H1 (cell line): ENCODE measurements at regions not wholly inside any gene's neighbourhood (a gene's known extent, or its start where the extent isn't known, plus 50 kb on each side); places are given as distances from the start of the nearest gene placed in this dataset.
A peak's percentile ranks its signal among the peaks of the same experiment; 100 is the strongest.

Experiments
- CTCF ChIA-PET: fragments of 300-600 bp; sonication (Branson Sonifier 250); formaldehyde crosslinking; loops from one replicate; lab custom pipeline; 2021; ENCODE audit not compliant: partially characterized antibody; lab: Charles Lee
- POLR2A ChIA-PET: fragments of 300-600 bp; sonication (Branson Sonifier 250); formaldehyde crosslinking; loops from one replicate; lab custom pipeline; 2021; ENCODE audit warnings: inconsistent platforms; ENCODE audit not compliant: partially characterized antibody; lab: Charles Lee
- DNase-seq, 2 experiments: peaks; one replicate each; pipeline versions ENCODE4 v3.0.0 to v3.0.0-alpha.2; 2010 to 2022; ENCODE audit warnings: low spot score in 2 of 2, low read depth in 1 of 2, mixed read lengths in 1 of 2
- FAIRE-seq: peaks from 2 replicates; lab custom pipeline; 2011; peaks lifted over from hg19 to GRCh38; lab: Jason Lieb, UNC
- H2AFZ ChIP-seq: 2 replicates; pipeline ENCODE4 v1.8.1; 2012; ENCODE audit warnings: low read length, inconsistent platforms
- H2AK5ac ChIP-seq: 2 replicates; pipeline ENCODE4 v1.6.1; 2013; ENCODE audit warnings: low read depth, low read length
- H2BK120ac ChIP-seq: replicated peaks from 2 replicates; pipeline ENCODE3; 2013; ENCODE audit warnings: low read depth, low read length, inconsistent platforms
- H2BK12ac ChIP-seq: 2 replicates; pipeline ENCODE4 v1.6.1; 2013; ENCODE audit warnings: low read depth, low read length
- H2BK15ac ChIP-seq: 2 replicates; pipeline ENCODE4 v1.6.1; 2013; ENCODE audit warnings: low read length
- H2BK20ac ChIP-seq: 2 replicates; pipeline ENCODE4 v1.6.1; 2013; ENCODE audit warnings: low read length
- H2BK5ac ChIP-seq: 2 replicates; pipeline ENCODE4 v1.6.1; 2013; ENCODE audit warnings: low read depth, low read length
- H3K14ac ChIP-seq: 2 replicates; pipeline ENCODE4 v1.6.1; 2013; ENCODE audit warnings: inconsistent platforms; ENCODE audit not compliant: insufficient read length
- H3K18ac ChIP-seq: 2 replicates; pipeline ENCODE4 v1.6.1; 2013; ENCODE audit warnings: low read length; ENCODE audit errors: extremely low read depth
- H3K23ac ChIP-seq: 2 replicates; pipeline ENCODE4 v1.6.1; 2013; ENCODE audit warnings: inconsistent platforms; ENCODE audit not compliant: insufficient read length
- H3K23me2 ChIP-seq: 2 replicates; pipeline ENCODE4 v1.6.1; 2013; ENCODE audit warnings: low read depth, low read length
- H3K27ac ChIP-seq: 2 replicates; pipeline ENCODE4 v1.6.1; 2011; ENCODE audit warnings: low read depth, low read length, inconsistent platforms
- H3K27me3 ChIP-seq, 4 experiments: replicated peaks in 1 of 4; 1 replicate in 1 of 4; 2 replicates in 3 of 4; pipeline versions ENCODE4 v1.6.1 to v1.8.1; 2011 to 2013; ENCODE audit warnings: low read length in 3 of 4, mild to moderate bottlenecking in 3 of 4, inconsistent platforms in 2 of 4, mixed read lengths in 2 of 4, moderate library complexity in 1 of 4; ENCODE audit not compliant: control insufficient read depth in 3 of 4, insufficient read depth in 3 of 4; ENCODE audit errors: extremely low read depth in 1 of 4
- H3K36me3 ChIP-seq, 4 experiments: 2 replicates each; pipeline versions ENCODE4 v1.6.1 to v1.8.1; 2011 to 2013; ENCODE audit warnings: mild to moderate bottlenecking in 4 of 4, low read length in 3 of 4, moderate library complexity in 2 of 4, control low read depth in 1 of 4, inconsistent platforms in 1 of 4; ENCODE audit not compliant: insufficient read depth in 4 of 4, control insufficient read depth in 2 of 4
- H3K4ac ChIP-seq: replicated peaks from 2 replicates; pipeline ENCODE3; 2013; ENCODE audit warnings: low read length, low read depth, mixed read lengths, inconsistent platforms; ENCODE audit not compliant: insufficient read length
- H3K4me1 ChIP-seq, 4 experiments: replicated peaks in 1 of 4; 1 replicate in 1 of 4; 2 replicates in 3 of 4; pipeline versions ENCODE4 v1.6.1 to v1.8.1; 2011 to 2013; ENCODE audit warnings: low read length in 3 of 4, inconsistent platforms in 2 of 4, mixed read lengths in 1 of 4; ENCODE audit not compliant: insufficient read depth in 4 of 4, control insufficient read depth in 3 of 4
- H3K4me2 ChIP-seq, 2 experiments: 2 replicates each; pipeline versions ENCODE4 v1.6.1 to v1.8.1; 2011 to 2013; ENCODE audit warnings: low read depth in 2 of 2, low read length in 2 of 2, control low read depth in 1 of 2, inconsistent platforms in 1 of 2, mild to moderate bottlenecking in 1 of 2; ENCODE audit not compliant: insufficient read depth in 1 of 2
- H3K4me3 ChIP-seq, 4 experiments: fragments of 200-600, 300-600 bp in 1 of 4; sonication (generic), shearing (Covaris generic), sonication (Bioruptor Twin) in 1 of 4; 2 replicates each; pipeline versions ENCODE4 v1.5.1 to v1.8.1; 2011 to 2016; ENCODE audit warnings: low read length in 4 of 4, low read depth in 3 of 4, control low read depth in 2 of 4, inconsistent platforms in 2 of 4, mild to moderate bottlenecking in 2 of 4, mixed read lengths in 1 of 4, moderate library complexity in 1 of 4; ENCODE audit not compliant: insufficient read depth in 2 of 4; ENCODE audit errors: extremely low read depth in 1 of 4
- H3K56ac ChIP-seq: replicated peaks from 2 replicates; pipeline ENCODE3; 2013; ENCODE audit warnings: low read depth, mild to moderate bottlenecking, mixed read lengths, low read length, inconsistent platforms; ENCODE audit not compliant: insufficient read length
- H3K79me1 ChIP-seq: 2 replicates; pipeline ENCODE4 v1.6.1; 2013; ENCODE audit warnings: low read depth, low read length, control low read depth
- H3K79me2 ChIP-seq, 2 experiments: 2 replicates each; pipeline versions ENCODE4 v1.6.1 to v1.8.1; 2012 to 2013; ENCODE audit warnings: low read length in 2 of 2, mild to moderate bottlenecking in 2 of 2, inconsistent platforms in 1 of 2; ENCODE audit not compliant: insufficient read depth in 2 of 2, control insufficient read depth in 1 of 2
- H3K9ac ChIP-seq, 4 experiments: replicated peaks in 1 of 4; 1 replicate in 1 of 4; 2 replicates in 3 of 4; pipeline versions ENCODE4 v1.6.1 to v1.8.1; 2011 to 2013; ENCODE audit warnings: low read depth in 3 of 4, low read length in 3 of 4, control low read depth in 2 of 4, mild to moderate bottlenecking in 2 of 4, moderate library complexity in 2 of 4, inconsistent platforms in 1 of 4; ENCODE audit errors: extremely low read depth in 1 of 4
- H3K9me3 ChIP-seq, 2 experiments: 2 replicates each; pipeline versions ENCODE4 v1.6.1 to v1.8.1; 2012 to 2013; ENCODE audit warnings: mild to moderate bottlenecking in 2 of 2, moderate library complexity in 2 of 2, control low read depth in 1 of 2, inconsistent platforms in 1 of 2, low read depth in 1 of 2, low read length in 1 of 2, mixed read lengths in 1 of 2; ENCODE audit not compliant: insufficient read depth in 2 of 2
- H4K20me1 ChIP-seq, 2 experiments: replicated peaks in 1 of 2; 2 replicates each; pipeline versions ENCODE3 to v1.8.1; 2011 to 2013; ENCODE audit warnings: inconsistent platforms in 2 of 2, low read length in 2 of 2, mild to moderate bottlenecking in 1 of 2; ENCODE audit not compliant: insufficient read depth in 2 of 2, control insufficient read depth in 1 of 2
- H4K5ac ChIP-seq: 2 replicates; pipeline ENCODE4 v1.6.1; 2013; ENCODE audit warnings: low read length, low read depth, mixed read lengths, inconsistent platforms; ENCODE audit not compliant: insufficient read length
- H4K8ac ChIP-seq: 2 replicates; pipeline ENCODE4 v1.8.0; 2013; ENCODE audit warnings: mild to moderate bottlenecking, moderate library complexity, low read length, inconsistent platforms; ENCODE audit not compliant: insufficient read depth; ENCODE audit errors: extremely low read depth
- H4K91ac ChIP-seq: replicated peaks from 2 replicates; pipeline ENCODE3; 2013; ENCODE audit warnings: low read length, mixed read lengths, inconsistent platforms; ENCODE audit not compliant: insufficient read length
- CBX5 ChIP-seq: fragments of 300-800, 300-1000 bp; sonication (generic); IDR thresholded peaks from 2 replicates; pipeline ENCODE4 v1.7.1; 2016; ENCODE audit warnings: antibody characterized with exemption, low read length, low read depth
- CHD2 ChIP-seq: IDR thresholded peaks from 2 replicates; pipeline ENCODE4 v1.6.1; 2012; ENCODE audit warnings: low read length, improper control_type of control experiment
- GABPA ChIP-seq: IDR thresholded peaks from 2 replicates; pipeline ENCODE4 v1.6.1; 2011; ENCODE audit warnings: mild to moderate bottlenecking, low read length, moderate library complexity, borderline replicate concordance; ENCODE audit not compliant: insufficient read depth
- RAD21 ChIP-seq, 2 experiments: IDR thresholded peaks in 1 of 2; conservative IDR thresholded peaks in 1 of 2; 2 replicates each; pipeline ENCODE4 v1.6.1; 2011; ENCODE audit warnings: low read depth in 2 of 2, low read length in 2 of 2, improper control_type of control experiment in 1 of 2, inconsistent platforms in 1 of 2, mild to moderate bottlenecking in 1 of 2, moderate library complexity in 1 of 2
- TAF7 ChIP-seq: optimal IDR thresholded peaks from 2 replicates; pipeline ENCODE3; 2011; ENCODE audit warnings: low read depth, mild to moderate bottlenecking, inconsistent platforms, low read length, moderate library complexity, borderline replicate concordance
- WGBS, 2 experiments: shearing (Covaris generic) in 1 of 2; methylation state at CpG; one replicate each; pipeline versions ENCODE4 v1.1.6 to v1.1.7; 2013 to 2015; ENCODE audit warnings: low lambda C conversion rate in 2 of 2, mixed read lengths in 2 of 2, inconsistent platforms in 1 of 2, low coverage in 1 of 2, missing lambda C conversion rate in 1 of 2; ENCODE audit not compliant: insufficient replicate concordance in 2 of 2, insufficient coverage in 1 of 2, insufficient read length in 1 of 2; ENCODE audit errors: extremely low coverage in 1 of 2, missing lambda C conversion rate in 1 of 2; 5-methylcytosine and 5-hydroxymethylcytosine counted together
- TF ChIP-seq, protein P1 (sequence below): IDR thresholded peaks from 2 replicates; pipeline ENCODE4 v1.6.1; 2012; ENCODE audit warnings: low read length, inconsistent platforms
- TF ChIP-seq, protein P2 (sequence below): IDR thresholded peaks from 2 replicates; pipeline ENCODE4 v1.6.1; 2011; ENCODE audit warnings: low read depth, mild to moderate bottlenecking, low read length; ENCODE audit not compliant: insufficient read depth
- TF ChIP-seq, protein P3 (sequence below): IDR thresholded peaks from 2 replicates; pipeline ENCODE4 v1.6.1; 2012; ENCODE audit warnings: inconsistent platforms

DNA sequence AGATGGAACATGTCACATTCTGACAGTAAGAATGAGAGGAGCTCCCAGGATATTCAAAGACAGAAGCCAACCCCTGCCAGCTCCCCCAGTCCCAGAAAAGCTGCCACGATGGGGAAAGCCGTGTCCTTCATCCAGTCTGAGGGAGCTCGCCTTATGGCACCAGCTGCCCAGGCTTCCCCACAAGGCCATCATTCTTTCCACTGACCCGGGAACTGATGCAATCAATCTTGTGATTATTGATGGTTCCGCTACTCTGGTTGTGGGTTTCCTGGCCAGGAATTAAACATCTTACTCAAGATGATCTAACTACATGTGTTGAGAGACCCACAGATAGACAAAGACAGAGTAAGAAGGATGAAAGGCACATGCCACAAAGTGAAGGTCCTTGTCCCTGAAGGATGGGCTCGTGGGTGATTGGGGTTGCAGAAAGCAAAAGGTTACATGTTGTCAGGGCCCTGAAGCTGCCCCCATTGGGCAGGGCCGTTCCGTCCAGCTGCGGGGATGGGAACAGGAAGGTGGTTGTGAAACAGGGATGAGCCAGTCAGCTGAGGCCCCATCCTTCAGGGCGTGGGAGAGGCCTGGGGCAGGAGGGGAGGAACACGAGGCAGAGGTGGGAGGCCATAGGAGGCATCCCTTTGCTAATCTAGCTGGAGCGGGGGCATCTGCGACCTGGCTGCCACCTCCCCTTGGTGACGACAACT, 127.6 kb downstream of the OAT start:
- Histone ChIP-seq H2BK20ac (peak overlapping the region; percentile 7; the same call in 1 of the 2 replicates), H3K4me1 (no peaks in the 10 kb centered on the region; a peak in 1 of 7 replicates), H3K4me2 (no peak overlapping the region), H4K20me1 (no peaks in the 10 kb centered on the region), H3K18ac (no peak overlapping the region), H2BK120ac (no peak overlapping the region), H3K79me1 (no peaks in the 10 kb centered on the region), H3K4ac (no peak overlapping the region), H2BK15ac (no peak overlapping the region; the same call in 1 of the 2 replicates), H2BK12ac (no peak overlapping the region; the same call in 1 of the 2 replicates), H3K9me3 (no peaks in the 10 kb centered on the region), H4K91ac (no peak overlapping the region), H3K56ac (no peak overlapping the region), H3K14ac (no peak overlapping the region), H2BK5ac (no peak overlapping the region), H2AFZ (no peak overlapping the region), H3K9ac (no peak overlapping the region), H3K27ac (no peak overlapping the region), H4K8ac (no peak overlapping the region), H3K4me3 (no peak overlapping the region), H4K5ac (no peak overlapping the region), H3K23ac (no peak overlapping the region), H3K23me2 (no peaks in the 10 kb centered on the region), H2AK5ac (no peak overlapping the region), H3K27me3 (no peaks in the 10 kb centered on the region; a peak in 1 of 7 replicates), H3K36me3 (no peaks in the 10 kb centered on the region), H3K79me2 (no peaks in the 10 kb centered on the region)
- TF ChIP-seq CHD2 (no peak), RAD21 (IDR thresholded peaks at IDR 0.05 in 1 of 2, conservative IDR thresholded peaks at IDR 0.05 in 1 of 2; ENCODE audit: low read depth in 2 of 2, low read length in 2 of 2) (no peak), CBX5 (no peak), GABPA (no peak), TAF7 (no peak)
- TF ChIP-seq, protein P1, sequence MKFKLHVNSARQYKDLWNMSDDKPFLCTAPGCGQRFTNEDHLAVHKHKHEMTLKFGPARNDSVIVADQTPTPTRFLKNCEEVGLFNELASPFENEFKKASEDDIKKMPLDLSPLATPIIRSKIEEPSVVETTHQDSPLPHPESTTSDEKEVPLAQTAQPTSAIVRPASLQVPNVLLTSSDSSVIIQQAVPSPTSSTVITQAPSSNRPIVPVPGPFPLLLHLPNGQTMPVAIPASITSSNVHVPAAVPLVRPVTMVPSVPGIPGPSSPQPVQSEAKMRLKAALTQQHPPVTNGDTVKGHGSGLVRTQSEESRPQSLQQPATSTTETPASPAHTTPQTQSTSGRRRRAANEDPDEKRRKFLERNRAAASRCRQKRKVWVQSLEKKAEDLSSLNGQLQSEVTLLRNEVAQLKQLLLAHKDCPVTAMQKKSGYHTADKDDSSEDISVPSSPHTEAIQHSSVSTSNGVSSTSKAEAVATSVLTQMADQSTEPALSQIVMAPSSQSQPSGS = no peak
- TF ChIP-seq, protein P2, sequence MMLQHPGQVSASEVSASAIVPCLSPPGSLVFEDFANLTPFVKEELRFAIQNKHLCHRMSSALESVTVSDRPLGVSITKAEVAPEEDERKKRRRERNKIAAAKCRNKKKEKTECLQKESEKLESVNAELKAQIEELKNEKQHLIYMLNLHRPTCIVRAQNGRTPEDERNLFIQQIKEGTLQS = no peak
- TF ChIP-seq, protein P3, sequence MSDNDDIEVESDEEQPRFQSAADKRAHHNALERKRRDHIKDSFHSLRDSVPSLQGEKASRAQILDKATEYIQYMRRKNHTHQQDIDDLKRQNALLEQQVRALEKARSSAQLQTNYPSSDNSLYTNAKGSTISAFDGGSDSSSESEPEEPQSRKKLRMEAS = no peak
- no peak for FAIRE-seq
- 91% methylated on average over 14 of the region's 14 CpGs; no CpG with 5 or more reads in 1 of the 2 experiments for WGBS, 2 experiments
- CTCF ChIA-PET = interaction anchor here (0.7 to 3.0 kb wide), 8 partner anchors 40 to 296 kb away, joined by 3 to 18 read pairs (median 4); no protein-coding TSS in a partner anchor
- no peak for DNase-seq
- POLR2A ChIA-PET = no interaction called here
